ENCODE measurements at regions not wholly inside any gene's neighbourhood (a gene's known extent, or its start where the extent isn't known, plus 50 kb on each side); places are given as distances from the start of the nearest gene placed in this dataset.

GRCh38 chr2:37544591-37545031 is 126.8 kb downstream of the CDC42EP3 start:
- no peak for DNase-seq (ENCODE audit: low read depth)

GRCh38 chr2:37549598-37549997 is 121.8 kb downstream of the CDC42EP3 start:
- DNase-seq (ENCODE audit: low read depth): no peak

GRCh38 chr2:37550190-37550589 is 121.3 kb downstream of the CDC42EP3 start:
- DNase-seq (ENCODE audit: low read depth): no peak

GRCh38 chr2:37551783-37552182 is 119.7 kb downstream of the CDC42EP3 start:
- DNase-seq (ENCODE audit: low read depth): no peak

DNA sequence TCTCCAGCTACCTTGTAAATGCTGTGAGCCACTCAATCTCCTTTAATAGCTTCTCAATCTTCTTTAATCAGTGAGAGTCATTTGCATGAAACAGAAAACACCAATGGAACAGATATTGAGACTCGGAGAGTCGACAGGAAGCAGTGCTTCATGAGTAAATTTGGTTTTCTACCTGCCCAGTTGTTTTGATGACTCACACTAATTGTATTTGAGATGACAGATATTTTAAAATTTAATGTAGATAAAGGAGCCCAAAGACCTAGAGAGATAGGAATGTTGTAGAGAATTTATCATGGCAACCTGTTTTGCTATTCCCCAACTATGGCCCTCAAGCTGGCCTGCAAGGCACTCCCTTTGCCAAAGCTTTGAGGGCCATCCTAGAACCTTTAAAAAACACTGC is 119.1 kb downstream of the CDC42EP3 start:
- no peak for DNase-seq (ENCODE audit: low read depth)

DNA sequence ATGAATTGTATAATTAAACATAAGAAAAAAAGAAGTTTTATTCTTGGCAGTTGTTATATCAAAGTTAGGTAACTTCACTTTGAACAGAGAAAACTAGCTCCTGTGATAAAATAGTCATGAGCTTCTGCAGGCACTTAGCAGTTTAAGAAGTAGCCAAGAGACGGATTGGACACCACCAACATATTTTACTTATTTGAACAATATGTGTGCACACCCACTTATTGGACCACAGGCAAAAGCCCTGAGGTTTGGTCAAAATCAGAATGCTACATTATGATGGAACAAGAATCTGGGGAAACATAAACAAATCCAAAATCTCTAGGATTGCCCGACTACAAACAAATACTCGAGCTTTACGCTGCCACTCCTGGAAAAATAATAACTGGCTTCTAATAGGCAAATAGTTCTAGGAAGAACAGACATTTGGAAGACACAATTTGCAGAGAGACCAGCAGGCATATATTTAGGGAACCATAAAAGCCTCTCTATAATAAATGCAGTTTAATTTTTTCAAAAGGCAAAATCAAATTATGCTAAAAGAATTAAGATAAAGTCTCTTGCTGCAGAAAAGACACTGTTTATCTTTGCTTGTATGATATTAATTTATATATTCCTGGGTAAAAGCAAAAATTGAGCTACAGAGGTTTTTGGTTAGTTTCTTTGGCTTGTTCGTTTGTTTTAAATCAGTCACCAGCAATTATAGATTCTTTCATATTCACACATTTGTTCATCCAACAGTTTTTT is 117.9 kb downstream of the CDC42EP3 start:
- peak; percentile 6 for DNase-seq (ENCODE audit: low read depth)

- DNase-seq (ENCODE audit: low read depth): no peak
These were observed 117.3 kb downstream of the CDC42EP3 start for GRCh38 chr2:37554155-37554510.

GRCh38 chr2:37554687-37555086 is 116.8 kb downstream of the CDC42EP3 start:
- DNase-seq (ENCODE audit: low read depth): no peak

DNA sequence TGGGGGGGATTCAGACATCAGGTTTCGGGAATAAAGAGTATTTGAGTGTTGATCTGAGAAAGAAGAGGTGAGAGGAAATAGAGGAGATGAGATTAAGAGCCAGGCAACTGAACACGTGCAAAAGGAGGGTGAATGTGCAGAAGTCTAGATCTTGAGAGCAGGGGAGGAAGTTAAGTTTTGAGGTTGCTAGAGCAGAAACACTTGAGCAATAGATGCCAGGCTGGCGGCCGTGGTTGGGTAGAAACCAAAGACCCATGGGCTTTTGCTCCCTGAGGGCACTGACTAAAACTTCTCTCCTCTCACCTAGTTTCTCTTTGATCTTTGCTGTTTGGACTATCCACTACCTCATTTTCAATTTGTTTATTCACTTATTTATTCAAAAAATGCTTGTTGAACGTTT is 116.0 kb downstream of the CDC42EP3 start:
- no peak for DNase-seq (ENCODE audit: low read depth)

DNA sequence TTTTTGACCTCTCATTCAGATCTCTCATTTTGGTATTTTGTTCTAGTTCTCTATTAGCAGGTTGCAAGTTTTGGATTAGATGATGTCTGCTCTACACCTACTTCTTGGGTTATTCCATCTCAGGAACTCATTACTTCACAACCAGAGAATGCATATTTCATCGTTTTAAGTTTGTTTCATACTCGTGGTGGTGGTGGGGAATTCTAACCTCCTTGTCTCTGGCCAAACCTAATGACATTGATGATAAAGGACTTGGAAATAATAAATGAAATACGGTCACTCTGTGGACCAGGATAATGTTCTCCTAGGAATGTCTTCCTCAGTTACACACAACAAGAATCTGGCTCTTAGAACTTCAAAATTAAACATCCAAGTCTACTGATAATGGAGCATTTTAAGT is 115.2 kb downstream of the CDC42EP3 start:
- no peak for DNase-seq (ENCODE audit: low read depth)

DNA sequence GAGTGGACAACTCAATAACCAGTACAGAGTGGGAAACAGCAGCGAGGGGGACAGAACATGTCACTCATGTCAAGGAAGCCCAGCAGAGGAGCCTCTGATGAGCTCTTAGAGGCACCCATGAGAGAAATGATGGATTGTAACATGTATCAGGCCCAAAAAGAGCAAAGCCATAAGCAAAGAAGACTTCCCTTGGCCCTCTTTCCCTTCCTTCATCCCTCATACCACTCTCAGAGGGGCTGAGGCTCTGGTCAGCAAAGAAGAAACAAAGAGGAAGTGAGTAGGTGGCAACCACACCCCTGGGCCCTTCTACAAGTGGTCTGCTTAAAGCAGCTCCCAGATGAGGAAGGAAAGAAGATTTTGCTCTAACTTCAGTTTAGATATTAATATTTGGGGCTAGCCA is 112.8 kb downstream of the CDC42EP3 start:
- no peak for DNase-seq (ENCODE audit: low read depth)

- no peak for DNase-seq (ENCODE audit: low read depth)
These were observed 111.1 kb downstream of the CDC42EP3 start for GRCh38 chr2:37560241-37560848.

- no peak for DNase-seq (ENCODE audit: low read depth)
These were observed 110.4 kb downstream of the CDC42EP3 start for GRCh38 chr2:37560863-37561614.

DNA sequence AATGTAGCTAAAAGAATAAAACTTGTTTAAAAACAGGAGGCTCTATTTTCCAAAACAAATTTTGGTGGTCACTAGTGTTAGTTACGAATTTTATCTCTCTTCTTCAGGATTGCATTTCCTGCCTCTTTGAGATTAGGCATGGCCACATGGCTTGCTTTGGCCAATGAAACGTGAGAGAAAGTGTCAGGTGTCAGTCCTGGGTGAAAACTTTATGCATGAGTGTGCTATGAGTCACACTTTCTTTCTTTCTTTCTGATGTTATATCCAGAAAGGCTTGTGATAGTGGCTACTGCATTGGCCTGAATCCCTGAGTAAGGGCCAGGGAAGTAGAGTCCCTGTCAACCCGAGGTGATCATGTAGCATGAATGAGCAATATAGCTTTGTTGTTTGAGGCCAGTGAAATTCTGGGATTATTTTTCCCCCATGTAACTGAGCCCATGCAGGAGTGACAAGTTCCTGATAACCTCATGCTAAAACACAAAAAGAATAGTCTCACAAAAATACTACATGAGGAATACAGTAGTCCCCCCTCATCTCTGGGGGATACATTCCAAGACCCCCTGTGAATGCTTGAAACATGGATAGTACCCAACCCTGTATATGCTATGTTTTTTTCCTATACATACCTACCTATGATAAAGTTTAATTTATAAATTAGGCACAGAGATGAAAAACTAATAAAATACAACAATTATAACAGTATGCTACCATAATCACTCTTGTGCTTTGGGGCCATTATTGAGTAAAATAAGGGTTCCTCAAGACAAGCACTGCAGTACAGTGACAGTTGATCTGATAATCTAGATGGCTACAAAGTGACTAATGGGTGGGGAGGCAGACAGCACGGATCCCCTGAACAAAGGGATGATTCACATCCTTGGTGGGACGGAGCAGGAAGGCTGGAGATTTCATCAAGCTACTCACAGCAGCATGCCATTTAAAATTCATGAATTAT is 109.5 kb downstream of the CDC42EP3 start:
- peak; percentile 82 for DNase-seq (ENCODE audit: low read depth)

DNA sequence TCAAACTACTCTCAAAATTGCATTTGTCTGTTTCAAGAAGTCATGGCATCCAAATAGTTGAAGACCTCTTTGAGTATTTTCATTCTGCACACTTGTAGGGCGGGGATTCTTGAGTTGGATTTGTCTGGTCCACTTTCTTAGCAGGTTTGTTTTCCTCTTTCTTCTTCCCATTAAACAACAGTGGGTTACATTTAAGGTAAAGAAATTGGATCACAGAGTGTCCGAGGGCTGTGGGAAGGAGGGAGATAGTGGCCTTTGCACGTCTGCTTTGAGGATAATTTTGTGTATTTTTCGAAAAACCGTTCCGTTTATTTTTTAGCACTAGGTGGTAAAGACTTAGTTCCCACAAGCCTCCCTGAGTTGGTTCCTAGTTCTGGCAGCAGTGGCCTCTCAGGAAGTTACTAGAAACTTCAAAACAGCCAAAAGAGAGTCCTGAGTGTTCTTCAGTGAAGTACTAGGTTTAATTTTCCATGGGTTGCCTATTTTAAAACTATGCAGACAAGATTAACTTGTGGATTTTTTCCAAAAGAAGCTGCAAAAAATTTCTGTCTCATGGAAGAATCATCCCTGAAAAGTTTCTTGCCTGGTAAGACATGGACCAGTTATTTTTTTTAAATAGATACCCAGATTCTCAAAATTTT is 107.9 kb downstream of the CDC42EP3 start:
- no peak for DNase-seq (ENCODE audit: low read depth)

DNA sequence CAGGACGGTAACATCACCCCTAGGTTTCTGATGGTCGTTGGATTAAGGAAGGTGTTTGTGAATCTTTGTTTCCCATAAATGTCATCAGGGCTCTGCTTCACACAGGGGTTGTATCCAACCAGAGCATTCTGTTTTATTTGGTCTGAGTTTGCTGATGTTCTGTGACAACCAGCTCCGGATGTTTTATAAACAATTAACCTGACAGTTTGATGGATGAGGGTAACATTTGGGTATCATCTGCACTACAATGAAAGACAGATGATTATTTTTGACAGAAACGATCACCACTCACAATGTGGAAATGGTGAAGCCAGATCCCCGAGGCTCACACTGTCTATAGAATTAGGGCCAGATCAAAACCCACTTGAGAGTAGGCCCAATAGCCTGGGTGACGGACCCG is 107.1 kb downstream of the CDC42EP3 start:
- DNase-seq (ENCODE audit: low read depth): no peak

DNA sequence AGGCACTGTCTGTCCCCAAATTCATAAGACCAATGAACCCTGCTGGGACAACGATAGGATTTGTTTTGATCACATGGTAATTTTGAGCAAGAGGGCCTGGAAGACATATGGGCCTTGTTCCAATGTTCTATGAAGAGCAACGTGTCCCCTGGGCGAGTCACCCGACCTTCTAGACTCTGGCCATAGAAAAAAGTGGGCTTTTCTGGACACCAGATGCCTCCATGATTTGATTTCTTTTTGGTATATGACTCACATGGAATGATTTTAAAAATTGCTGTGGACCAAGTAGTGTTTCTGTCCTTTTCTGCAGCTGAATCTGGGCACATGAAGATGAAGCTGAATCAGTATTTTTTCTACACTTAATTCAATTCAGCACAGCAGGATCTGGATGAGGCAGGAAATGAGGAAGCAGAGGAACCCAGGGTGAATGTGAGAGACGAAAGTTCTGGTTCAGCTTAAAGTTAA is 104.9 kb downstream of the CDC42EP3 start:
- DNase-seq (ENCODE audit: low read depth): peak; percentile 44

- DNase-seq (ENCODE audit: low read depth): no peak
These were observed 102.9 kb downstream of the CDC42EP3 start for GRCh38 chr2:37568565-37568964.

DNA sequence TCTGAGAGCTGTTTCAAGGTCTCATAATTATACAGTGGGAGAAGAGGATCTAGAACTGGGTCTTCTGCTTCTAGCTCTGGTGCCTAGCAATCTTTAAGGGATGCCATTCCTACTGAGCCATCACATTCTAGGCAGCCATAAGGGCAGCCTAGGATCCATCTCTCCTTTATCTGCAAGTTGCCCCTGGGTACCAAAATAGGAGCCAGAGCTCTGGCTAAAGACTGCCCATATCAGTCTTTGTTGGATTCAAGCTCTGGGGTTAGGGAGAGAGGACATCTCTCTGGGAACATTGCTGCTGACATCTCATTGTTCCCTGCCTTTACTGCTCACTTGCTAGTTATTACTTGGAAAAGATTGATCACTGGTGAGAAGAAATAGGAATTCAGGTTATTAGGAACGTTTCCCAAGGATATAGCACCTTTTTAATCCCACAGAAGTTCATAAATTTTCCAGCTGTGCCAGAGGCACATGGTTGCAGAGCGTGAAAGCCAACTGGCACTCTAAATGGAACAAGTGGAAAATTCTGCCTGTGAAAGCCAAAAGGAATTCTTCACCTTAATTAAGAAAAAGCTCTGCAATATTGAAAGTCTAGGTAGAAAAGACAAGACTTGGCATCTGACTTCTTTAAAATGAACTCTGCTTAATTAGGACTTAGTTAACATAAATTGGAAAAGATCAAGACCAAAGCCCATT is 102.2 kb downstream of the CDC42EP3 start:
- no peak for DNase-seq (ENCODE audit: low read depth)

- DNase-seq (ENCODE audit: low read depth): no peak
These were observed 101.3 kb downstream of the CDC42EP3 start for GRCh38 chr2:37569986-37570679.

All from fibroblast of the conjunctiva (primary cell).